H1 (cell line): ENCODE measurements at regions not wholly inside any gene's neighbourhood (a gene's known extent, or its start where the extent isn't known, plus 50 kb on each side); places are given as distances from the start of the nearest gene placed in this dataset.

ENCODE experiments used
- CTCF ChIA-PET: fragments of 300-600 bp; sonication (Branson Sonifier 250); formaldehyde crosslinking; loops from one replicate; lab custom pipeline; 2021; ENCODE audit not compliant: partially characterized antibody; lab: Charles Lee
- POLR2A ChIA-PET: fragments of 300-600 bp; sonication (Branson Sonifier 250); formaldehyde crosslinking; loops from one replicate; lab custom pipeline; 2021; ENCODE audit warnings: inconsistent platforms; ENCODE audit not compliant: partially characterized antibody; lab: Charles Lee
- DNase-seq, 2 experiments: peaks; one replicate each; pipeline versions ENCODE4 v3.0.0 to v3.0.0-alpha.2; 2010 to 2022; ENCODE audit warnings: low spot score in 2 of 2, low read depth in 1 of 2, mixed read lengths in 1 of 2
- FAIRE-seq: peaks from 2 replicates; lab custom pipeline; 2011; peaks lifted over from hg19 to GRCh38; lab: Jason Lieb, UNC
- H2AFZ ChIP-seq: 2 replicates; pipeline ENCODE4 v1.8.1; 2012; ENCODE audit warnings: low read length, inconsistent platforms
- H2AK5ac ChIP-seq: 2 replicates; pipeline ENCODE4 v1.6.1; 2013; ENCODE audit warnings: low read depth, low read length
- H2BK120ac ChIP-seq: replicated peaks from 2 replicates; pipeline ENCODE3; 2013; ENCODE audit warnings: low read depth, low read length, inconsistent platforms
- H2BK12ac ChIP-seq: 2 replicates; pipeline ENCODE4 v1.6.1; 2013; ENCODE audit warnings: low read depth, low read length
- H2BK15ac ChIP-seq: 2 replicates; pipeline ENCODE4 v1.6.1; 2013; ENCODE audit warnings: low read length
- H2BK20ac ChIP-seq: 2 replicates; pipeline ENCODE4 v1.6.1; 2013; ENCODE audit warnings: low read length
- H2BK5ac ChIP-seq: 2 replicates; pipeline ENCODE4 v1.6.1; 2013; ENCODE audit warnings: low read depth, low read length
- H3K14ac ChIP-seq: 2 replicates; pipeline ENCODE4 v1.6.1; 2013; ENCODE audit warnings: inconsistent platforms; ENCODE audit not compliant: insufficient read length
- H3K18ac ChIP-seq: 2 replicates; pipeline ENCODE4 v1.6.1; 2013; ENCODE audit warnings: low read length; ENCODE audit errors: extremely low read depth
- H3K23ac ChIP-seq: 2 replicates; pipeline ENCODE4 v1.6.1; 2013; ENCODE audit warnings: inconsistent platforms; ENCODE audit not compliant: insufficient read length
- H3K23me2 ChIP-seq: 2 replicates; pipeline ENCODE4 v1.6.1; 2013; ENCODE audit warnings: low read depth, low read length
- H3K27ac ChIP-seq: 2 replicates; pipeline ENCODE4 v1.6.1; 2011; ENCODE audit warnings: low read depth, low read length, inconsistent platforms
- H3K27me3 ChIP-seq, 4 experiments: replicated peaks in 1 of 4; 1 replicate in 1 of 4; 2 replicates in 3 of 4; pipeline versions ENCODE4 v1.6.1 to v1.8.1; 2011 to 2013; ENCODE audit warnings: low read length in 3 of 4, mild to moderate bottlenecking in 3 of 4, inconsistent platforms in 2 of 4, mixed read lengths in 2 of 4, moderate library complexity in 1 of 4; ENCODE audit not compliant: control insufficient read depth in 3 of 4, insufficient read depth in 3 of 4; ENCODE audit errors: extremely low read depth in 1 of 4
- H3K36me3 ChIP-seq, 4 experiments: 2 replicates each; pipeline versions ENCODE4 v1.6.1 to v1.8.1; 2011 to 2013; ENCODE audit warnings: mild to moderate bottlenecking in 4 of 4, low read length in 3 of 4, moderate library complexity in 2 of 4, control low read depth in 1 of 4, inconsistent platforms in 1 of 4; ENCODE audit not compliant: insufficient read depth in 4 of 4, control insufficient read depth in 2 of 4
- H3K4ac ChIP-seq: replicated peaks from 2 replicates; pipeline ENCODE3; 2013; ENCODE audit warnings: low read length, low read depth, mixed read lengths, inconsistent platforms; ENCODE audit not compliant: insufficient read length
- H3K4me1 ChIP-seq, 4 experiments: replicated peaks in 1 of 4; 1 replicate in 1 of 4; 2 replicates in 3 of 4; pipeline versions ENCODE4 v1.6.1 to v1.8.1; 2011 to 2013; ENCODE audit warnings: low read length in 3 of 4, inconsistent platforms in 2 of 4, mixed read lengths in 1 of 4; ENCODE audit not compliant: insufficient read depth in 4 of 4, control insufficient read depth in 3 of 4
- H3K4me2 ChIP-seq, 2 experiments: 2 replicates each; pipeline versions ENCODE4 v1.6.1 to v1.8.1; 2011 to 2013; ENCODE audit warnings: low read depth in 2 of 2, low read length in 2 of 2, control low read depth in 1 of 2, inconsistent platforms in 1 of 2, mild to moderate bottlenecking in 1 of 2; ENCODE audit not compliant: insufficient read depth in 1 of 2
- H3K4me3 ChIP-seq, 4 experiments: fragments of 200-600, 300-600 bp in 1 of 4; sonication (generic), shearing (Covaris generic), sonication (Bioruptor Twin) in 1 of 4; 2 replicates each; pipeline versions ENCODE4 v1.5.1 to v1.8.1; 2011 to 2016; ENCODE audit warnings: low read length in 4 of 4, low read depth in 3 of 4, control low read depth in 2 of 4, inconsistent platforms in 2 of 4, mild to moderate bottlenecking in 2 of 4, mixed read lengths in 1 of 4, moderate library complexity in 1 of 4; ENCODE audit not compliant: insufficient read depth in 2 of 4; ENCODE audit errors: extremely low read depth in 1 of 4
- H3K56ac ChIP-seq: replicated peaks from 2 replicates; pipeline ENCODE3; 2013; ENCODE audit warnings: low read depth, mild to moderate bottlenecking, mixed read lengths, low read length, inconsistent platforms; ENCODE audit not compliant: insufficient read length
- H3K79me1 ChIP-seq: 2 replicates; pipeline ENCODE4 v1.6.1; 2013; ENCODE audit warnings: low read depth, low read length, control low read depth
- H3K79me2 ChIP-seq, 2 experiments: 2 replicates each; pipeline versions ENCODE4 v1.6.1 to v1.8.1; 2012 to 2013; ENCODE audit warnings: low read length in 2 of 2, mild to moderate bottlenecking in 2 of 2, inconsistent platforms in 1 of 2; ENCODE audit not compliant: insufficient read depth in 2 of 2, control insufficient read depth in 1 of 2
- H3K9ac ChIP-seq, 4 experiments: replicated peaks in 1 of 4; 1 replicate in 1 of 4; 2 replicates in 3 of 4; pipeline versions ENCODE4 v1.6.1 to v1.8.1; 2011 to 2013; ENCODE audit warnings: low read depth in 3 of 4, low read length in 3 of 4, control low read depth in 2 of 4, mild to moderate bottlenecking in 2 of 4, moderate library complexity in 2 of 4, inconsistent platforms in 1 of 4; ENCODE audit errors: extremely low read depth in 1 of 4
- H3K9me3 ChIP-seq, 2 experiments: 2 replicates each; pipeline versions ENCODE4 v1.6.1 to v1.8.1; 2012 to 2013; ENCODE audit warnings: mild to moderate bottlenecking in 2 of 2, moderate library complexity in 2 of 2, control low read depth in 1 of 2, inconsistent platforms in 1 of 2, low read depth in 1 of 2, low read length in 1 of 2, mixed read lengths in 1 of 2; ENCODE audit not compliant: insufficient read depth in 2 of 2
- H4K20me1 ChIP-seq, 2 experiments: replicated peaks in 1 of 2; 2 replicates each; pipeline versions ENCODE3 to v1.8.1; 2011 to 2013; ENCODE audit warnings: inconsistent platforms in 2 of 2, low read length in 2 of 2, mild to moderate bottlenecking in 1 of 2; ENCODE audit not compliant: insufficient read depth in 2 of 2, control insufficient read depth in 1 of 2
- H4K5ac ChIP-seq: 2 replicates; pipeline ENCODE4 v1.6.1; 2013; ENCODE audit warnings: low read length, low read depth, mixed read lengths, inconsistent platforms; ENCODE audit not compliant: insufficient read length
- H4K8ac ChIP-seq: 2 replicates; pipeline ENCODE4 v1.8.0; 2013; ENCODE audit warnings: mild to moderate bottlenecking, moderate library complexity, low read length, inconsistent platforms; ENCODE audit not compliant: insufficient read depth; ENCODE audit errors: extremely low read depth
- H4K91ac ChIP-seq: replicated peaks from 2 replicates; pipeline ENCODE3; 2013; ENCODE audit warnings: low read length, mixed read lengths, inconsistent platforms; ENCODE audit not compliant: insufficient read length
- EZH2 ChIP-seq: fragments of 200-600 bp; sonication (generic); IDR thresholded peaks from 2 replicates; pipeline ENCODE4 v1.7.1; 2012; ENCODE audit warnings: low read depth, mild to moderate bottlenecking, moderate library complexity, low read length, inconsistent platforms; ENCODE audit not compliant: severe bottlenecking
- KDM5A ChIP-seq: fragments of 200-600 bp; IDR thresholded peaks from 2 replicates; pipeline ENCODE4 v1.7.1; 2012; ENCODE audit warnings: mild to moderate bottlenecking, low read length, inconsistent platforms, mixed read lengths
- WGBS, 2 experiments: shearing (Covaris generic) in 1 of 2; methylation state at CpG; one replicate each; pipeline versions ENCODE4 v1.1.6 to v1.1.7; 2013 to 2015; ENCODE audit warnings: low lambda C conversion rate in 2 of 2, mixed read lengths in 2 of 2, inconsistent platforms in 1 of 2, low coverage in 1 of 2, missing lambda C conversion rate in 1 of 2; ENCODE audit not compliant: insufficient replicate concordance in 2 of 2, insufficient coverage in 1 of 2, insufficient read length in 1 of 2; ENCODE audit errors: extremely low coverage in 1 of 2, missing lambda C conversion rate in 1 of 2; 5-methylcytosine and 5-hydroxymethylcytosine counted together

- H3K27ac ChIP-seq, result no peak overlapping the region
- no peak overlapping the region for H2AFZ ChIP-seq
- no peak overlapping the region for H4K5ac ChIP-seq
- H3K23me2 ChIP-seq, result no peaks in the 10 kb centered on the region
- no peaks in the 10 kb centered on the region for H3K4me1 ChIP-seq
- no peaks in the 10 kb centered on the region for H3K9me3 ChIP-seq
- H4K91ac ChIP-seq, result no peak overlapping the region
- H4K20me1 ChIP-seq, result no peaks in the 10 kb centered on the region
- no peak overlapping the region for H3K9ac ChIP-seq
- H2BK120ac ChIP-seq, result no peak overlapping the region
- H3K4me2 ChIP-seq, result no peak overlapping the region
- no peak overlapping the region for H4K8ac ChIP-seq
- DNase-seq (no peak), FAIRE-seq (no peak)
- H3K79me2 ChIP-seq, result no peaks in the 10 kb centered on the region
- POLR2A ChIA-PET, result no interaction called here
- no peaks in the 10 kb centered on the region for H3K36me3 ChIP-seq
- no peaks in the 10 kb centered on the region for H3K27me3 ChIP-seq
- H3K4ac ChIP-seq, result no peak overlapping the region
- H3K14ac ChIP-seq, result no peak overlapping the region
- no peak overlapping the region for H3K23ac ChIP-seq
- no peak overlapping the region for H3K56ac ChIP-seq
- CTCF ChIA-PET, result interaction anchor here (0.7 kb wide), 1 partner anchor 30 kb away, joined by 3 read pairs; no protein-coding TSS in a partner anchor
- H3K4me3 ChIP-seq, result no peak overlapping the region
- 88% methylated on average over 2 of the region's 2 CpGs; no CpG with 5 or more reads in 1 of the 2 experiments for WGBS, 2 experiments
- no peaks in the 10 kb centered on the region; the same call in 1 of the 2 replicates for H3K79me1 ChIP-seq
- no peak overlapping the region for H2AK5ac ChIP-seq
- H3K18ac ChIP-seq, result no peak overlapping the region
- no peak for TF ChIP-seq KDM5A
- no peak for TF ChIP-seq EZH2
- TF ChIP-seq, all 59 proteins: peak for 0
- Histone ChIP-seq H2BK12ac (no peak overlapping the region), H2BK5ac (no peak overlapping the region), H2BK20ac (no peak overlapping the region), H2BK15ac (no peak overlapping the region)
These were observed 429.8 kb upstream of the TPM1 start for GRCh38 chr15:62612771-62613170.
